ENCODE measurements at regions not wholly inside any gene's neighbourhood (a gene's known extent, or its start where the extent isn't known, plus 50 kb on each side); places are given as distances from the start of the nearest gene placed in this dataset.

GRCh38 chr16:80027007-80027965 is 426.7 kb upstream of the MAF start:
- no peak for TF ChIP-seq CTCF (IDR thresholded peaks at IDR 0.05)
- TF ChIP-seq POLR2A (IDR thresholded peaks at IDR 0.05), result no peak
- no peak for TF ChIP-seq EP300 (IDR thresholded peaks at IDR 0.05)
- peak in 1 of 3 donors; percentile 57 for TF ChIP-seq POLR2AphosphoS5 (IDR thresholded peaks at IDR 0.05)
- H3K27me3 ChIP-seq, result no peaks in the 10 kb centered on the region
- H3K27ac ChIP-seq, result peak overlapping the region in 3 of 5 donors; percentile 22 to 75 (median 60)
- peak; percentile 35 to 75 for DNase-seq
- intact Hi-C loops (cut with DNase I; ENCODE audit: low total_unique reads), result no loop called here
- H3K4me1 ChIP-seq, result peaks cover 0 to 20% (median 9%) of the 10 kb centered on the region in 4 donors
- H3K36me3 ChIP-seq, result no peaks in the 10 kb centered on the region
- no peak overlapping the region for H3K4me3 ChIP-seq
- no peaks in the 10 kb centered on the region for H3K9me3 ChIP-seq
- 47 to 59% (median 48%) methylated on average over 19 to 20 of the region's 20 CpGs for WGBS, 5 donors

GRCh38 chr16:80025236-80025635 is 424.7 kb upstream of the MAF start:
- Histone ChIP-seq H3K9me3 (no peaks in the 10 kb centered on the region), H3K4me1 (peaks cover 0 to 20% (median 9%) of the 10 kb centered on the region in 4 donors), H3K27me3 (no peaks in the 10 kb centered on the region), H3K36me3 (no peaks in the 10 kb centered on the region), H3K27ac (peak overlapping the region in 2 of 5 donors; percentile 15 to 62), H3K4me3 (no peak overlapping the region)
- intact Hi-C loops (cut with DNase I; ENCODE audit: low total_unique reads), result no loop called here
- TF ChIP-seq CTCF (IDR thresholded peaks at IDR 0.05) (no peak), POLR2AphosphoS5 (IDR thresholded peaks at IDR 0.05) (no peak), EP300 (IDR thresholded peaks at IDR 0.05) (no peak), POLR2A (IDR thresholded peaks at IDR 0.05) (no peak)
- 64 to 86% (median 75%) methylated on average over 4 of the region's 4 CpGs for WGBS, 5 donors
- DNase-seq, result peak in 1 of 2 donors; percentile 56

- Histone ChIP-seq H3K4me1 (peaks cover 0 to 20% (median 9%) of the 10 kb centered on the region in 4 donors), H3K36me3 (no peaks in the 10 kb centered on the region), H3K27me3 (no peaks in the 10 kb centered on the region), H3K9me3 (no peaks in the 10 kb centered on the region), H3K4me3 (no peak overlapping the region), H3K27ac (peak overlapping the region in 2 of 5 donors; percentile 45 to 62)
- TF ChIP-seq EP300 (IDR thresholded peaks at IDR 0.05) (no peak), POLR2AphosphoS5 (IDR thresholded peaks at IDR 0.05) (no peak), CTCF (IDR thresholded peaks at IDR 0.05) (no peak), POLR2A (IDR thresholded peaks at IDR 0.05) (no peak)
- intact Hi-C loops (cut with DNase I; ENCODE audit: low total_unique reads), result no loop called here
- 69 to 87% (median 81%) methylated on average over 3 of the region's 3 CpGs for WGBS, 5 donors
- DNase-seq, result peak in 1 of 2 donors; percentile 26
Measured at GRCh38 chr16:80024443-80024842, 423.9 kb upstream of the MAF start.

GRCh38 chr16:80023865-80024264 is 423.3 kb upstream of the MAF start:
- intact Hi-C loops (cut with DNase I; ENCODE audit: low total_unique reads), result no loop called here
- no peak for DNase-seq
- H3K27ac ChIP-seq, result peak overlapping the region in 3 of 5 donors; percentile 45 to 60 (median 49)
- H3K4me1 ChIP-seq, result peaks cover 0 to 20% (median 9%) of the 10 kb centered on the region in 4 donors
- no peaks in the 10 kb centered on the region for H3K27me3 ChIP-seq
- TF ChIP-seq CTCF (IDR thresholded peaks at IDR 0.05) (no peak), POLR2A (IDR thresholded peaks at IDR 0.05) (no peak), POLR2AphosphoS5 (IDR thresholded peaks at IDR 0.05) (no peak), EP300 (IDR thresholded peaks at IDR 0.05) (no peak)
- no peak overlapping the region for H3K4me3 ChIP-seq
- WGBS, 5 donors, result 56 to 78% (median 69%) methylated on average over 2 of the region's 2 CpGs
- H3K9me3 ChIP-seq, result no peaks in the 10 kb centered on the region
- no peaks in the 10 kb centered on the region for H3K36me3 ChIP-seq
